AG04450 (cell line): ENCODE measurements at regions not wholly inside any gene's neighbourhood (a gene's known extent, or its start where the extent isn't known, plus 50 kb on each side); places are given as distances from the start of the nearest gene placed in this dataset.

Source experiments
- CTCF ChIA-PET: fragments of 300-600, 350-600 bp; formaldehyde crosslinking; extraction: SDS; loops from one replicate; lab custom pipeline; 2022; ENCODE audit warnings: antibody characterized with exemption, inconsistent platforms; lab: Charles Lee
- POLR2A ChIA-PET: fragments of 350-600 bp; formaldehyde crosslinking; extraction: SDS; loops from one replicate; lab custom pipeline; 2021; ENCODE audit warnings: antibody characterized with exemption, inconsistent platforms; lab: Yijun Ruan, JAX
- DNase-seq: peaks from one replicate; pipeline ENCODE4 v3.0.0-alpha.2; 2011; ENCODE audit warnings: low read depth, low spot score
- H3K27ac ChIP-seq: one replicate; pipeline ENCODE4 v1.5.1; 2012; ENCODE audit warnings: low read depth, low read length, control low read depth
- H3K27me3 ChIP-seq: one replicate; pipeline ENCODE4 v1.6.0; 2012; ENCODE audit warnings: low read length; ENCODE audit not compliant: control insufficient read depth, insufficient read depth
- H3K4me3 ChIP-seq: 2 replicates; pipeline ENCODE4 v1.5.1; 2011; ENCODE audit warnings: mild to moderate bottlenecking, low read depth, low read length, control low read depth
- H3K9me3 ChIP-seq: 2 replicates; pipeline ENCODE4 v1.5.1; 2012; ENCODE audit warnings: low read length; ENCODE audit not compliant: control insufficient read depth, insufficient read depth
- TF ChIP-seq, protein P1 (sequence below): IDR thresholded peaks from 2 replicates; pipeline ENCODE4 v1.5.1; 2011; ENCODE audit warnings: low read depth, low read length, control low read depth, inconsistent platforms

DNA sequence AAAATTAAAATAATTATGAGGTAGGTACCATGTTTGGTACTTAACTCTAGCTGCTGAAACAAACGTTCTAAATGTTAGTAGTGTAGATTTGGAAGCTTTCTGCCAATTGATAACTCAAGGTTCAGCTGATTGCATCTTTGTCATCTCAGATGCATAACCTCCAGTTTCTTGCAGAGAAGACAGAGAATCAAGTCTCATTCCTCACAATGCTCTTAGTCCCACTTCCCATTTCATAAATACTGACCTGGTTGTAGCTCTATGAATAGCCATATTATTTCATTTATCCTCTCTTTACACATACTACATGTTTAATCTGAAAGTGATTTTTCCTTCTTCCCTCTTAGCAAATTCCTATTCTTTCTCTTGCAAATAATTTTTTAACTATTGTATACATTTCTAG is 178.5 kb upstream of the SETBP1 start:
- CTCF ChIA-PET: no interaction called here
- no peaks in the 10 kb centered on the region for H3K27me3 ChIP-seq
- no peak overlapping the region for H3K27ac ChIP-seq
- POLR2A ChIA-PET: no interaction called here
- DNase-seq: no peak
- no peak overlapping the region for H3K4me3 ChIP-seq
- TF ChIP-seq, protein P1, sequence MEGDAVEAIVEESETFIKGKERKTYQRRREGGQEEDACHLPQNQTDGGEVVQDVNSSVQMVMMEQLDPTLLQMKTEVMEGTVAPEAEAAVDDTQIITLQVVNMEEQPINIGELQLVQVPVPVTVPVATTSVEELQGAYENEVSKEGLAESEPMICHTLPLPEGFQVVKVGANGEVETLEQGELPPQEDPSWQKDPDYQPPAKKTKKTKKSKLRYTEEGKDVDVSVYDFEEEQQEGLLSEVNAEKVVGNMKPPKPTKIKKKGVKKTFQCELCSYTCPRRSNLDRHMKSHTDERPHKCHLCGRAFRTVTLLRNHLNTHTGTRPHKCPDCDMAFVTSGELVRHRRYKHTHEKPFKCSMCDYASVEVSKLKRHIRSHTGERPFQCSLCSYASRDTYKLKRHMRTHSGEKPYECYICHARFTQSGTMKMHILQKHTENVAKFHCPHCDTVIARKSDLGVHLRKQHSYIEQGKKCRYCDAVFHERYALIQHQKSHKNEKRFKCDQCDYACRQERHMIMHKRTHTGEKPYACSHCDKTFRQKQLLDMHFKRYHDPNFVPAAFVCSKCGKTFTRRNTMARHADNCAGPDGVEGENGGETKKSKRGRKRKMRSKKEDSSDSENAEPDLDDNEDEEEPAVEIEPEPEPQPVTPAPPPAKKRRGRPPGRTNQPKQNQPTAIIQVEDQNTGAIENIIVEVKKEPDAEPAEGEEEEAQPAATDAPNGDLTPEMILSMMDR: no peak
- H3K9me3 ChIP-seq: no peaks in the 10 kb centered on the region

DNA sequence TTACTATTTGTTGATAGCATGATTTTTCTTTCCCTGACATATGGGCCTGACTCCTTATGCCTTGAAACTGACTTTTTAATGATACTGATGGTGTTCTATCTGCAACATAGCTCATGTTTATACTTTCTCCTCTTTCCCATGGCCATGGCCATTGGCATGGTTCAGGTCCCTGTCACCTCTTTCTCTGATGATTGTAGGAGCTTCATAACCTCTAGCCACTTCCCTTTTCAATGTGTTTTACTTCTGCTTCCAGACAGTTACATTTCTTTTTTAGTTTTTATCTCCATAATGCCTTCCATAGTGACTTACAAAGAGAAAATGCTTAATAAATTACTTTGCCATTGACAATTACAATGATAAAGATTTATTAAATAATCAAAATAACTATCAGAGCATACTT is 177.9 kb upstream of the SETBP1 start:
- CTCF ChIA-PET: no interaction called here
- TF ChIP-seq, protein P1: no peak
- H3K27me3 ChIP-seq: no peaks in the 10 kb centered on the region
- DNase-seq: no peak
- POLR2A ChIA-PET: no interaction called here
- no peaks in the 10 kb centered on the region for H3K9me3 ChIP-seq
- no peak overlapping the region for H3K27ac ChIP-seq
- no peak overlapping the region for H3K4me3 ChIP-seq

DNA sequence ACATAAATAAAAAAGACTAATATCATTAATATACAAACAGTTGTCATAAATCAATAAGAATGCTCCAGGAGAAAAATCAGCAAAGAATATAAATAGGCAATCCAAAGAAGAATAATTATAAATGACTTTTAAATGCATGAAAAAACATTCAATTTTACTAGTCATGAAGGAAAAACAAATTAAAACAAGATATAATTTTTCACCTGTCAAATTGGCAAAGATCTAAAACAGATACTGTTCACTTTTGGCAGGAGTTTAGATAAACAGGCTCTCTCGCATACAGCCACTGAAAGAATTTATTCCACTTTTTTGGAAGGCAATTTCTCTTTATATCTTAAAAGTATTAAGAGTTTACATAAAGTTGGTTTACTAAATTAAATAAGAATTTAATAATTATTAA is 176.8 kb upstream of the SETBP1 start:
- CTCF ChIA-PET: no interaction called here
- no peak for DNase-seq
- no peaks in the 10 kb centered on the region for H3K27me3 ChIP-seq
- no peaks in the 10 kb centered on the region for H3K9me3 ChIP-seq
- TF ChIP-seq, protein P1: no peak
- H3K27ac ChIP-seq: no peak overlapping the region
- no peak overlapping the region for H3K4me3 ChIP-seq
- POLR2A ChIA-PET: no interaction called here

DNA sequence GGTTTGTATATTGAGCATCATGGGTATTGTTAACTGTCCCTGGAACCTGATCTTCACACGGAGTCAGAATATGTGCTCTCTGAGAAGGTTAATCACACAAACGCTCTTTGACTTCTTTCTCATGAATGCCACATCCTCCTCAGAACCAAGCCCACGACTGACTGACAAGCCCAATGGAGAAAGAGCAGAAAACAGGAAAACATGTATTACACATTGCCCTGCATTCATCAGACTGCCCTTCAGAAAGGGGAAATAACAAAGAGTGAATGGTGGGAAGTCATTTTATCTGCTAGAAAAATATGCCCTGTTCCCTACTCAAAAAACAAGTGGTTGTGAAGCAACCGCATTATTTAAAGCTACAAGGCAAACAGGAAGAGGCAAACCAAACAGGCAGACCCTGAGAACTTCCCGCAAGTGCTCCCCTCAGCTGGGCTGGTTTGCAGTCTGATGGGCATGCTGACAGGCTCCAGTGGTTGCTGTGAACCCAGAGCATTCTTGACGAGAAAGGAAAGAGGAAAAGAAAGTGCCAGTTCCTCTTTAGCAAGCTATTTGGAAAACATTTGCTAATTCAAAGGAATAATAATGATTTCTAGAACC is 172.9 kb upstream of the SETBP1 start:
- Histone ChIP-seq H3K9me3 (no peaks in the 10 kb centered on the region), H3K4me3 (no peak overlapping the region), H3K27me3 (no peaks in the 10 kb centered on the region), H3K27ac (no peak overlapping the region)
- TF ChIP-seq, protein P1: no peak
- no peak for DNase-seq
- ChIA-PET POLR2A (no interaction called here), CTCF (no interaction called here)

DNA sequence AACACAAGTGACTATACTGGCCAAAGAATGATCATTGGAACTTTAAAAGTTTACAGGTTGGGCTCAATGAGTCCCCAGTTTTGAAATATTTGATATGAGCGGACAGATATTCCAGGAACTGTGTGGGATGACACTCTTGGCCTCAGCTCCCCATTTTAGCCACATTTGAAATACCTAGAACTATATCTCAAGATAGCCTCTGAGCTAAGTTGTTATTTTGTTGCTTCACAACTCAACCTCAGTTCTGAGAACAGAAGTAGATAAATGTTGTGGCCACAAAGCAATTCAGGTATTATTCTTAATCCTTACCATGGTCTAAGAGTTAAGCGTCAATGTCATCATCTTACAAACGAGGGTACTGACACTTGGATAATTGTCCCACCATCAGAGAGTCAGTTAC is 172.2 kb upstream of the SETBP1 start:
- TF ChIP-seq, protein P1: no peak
- H3K9me3 ChIP-seq: no peaks in the 10 kb centered on the region
- no peak for DNase-seq
- POLR2A ChIA-PET: no interaction called here
- CTCF ChIA-PET: no interaction called here
- H3K27ac ChIP-seq: no peak overlapping the region
- H3K4me3 ChIP-seq: no peak overlapping the region
- no peaks in the 10 kb centered on the region for H3K27me3 ChIP-seq
